ENCODE measurements at regions not wholly inside any gene's neighbourhood (a gene's known extent, or its start where the extent isn't known, plus 50 kb on each side); places are given as distances from the start of the nearest gene placed in this dataset.

DNA sequence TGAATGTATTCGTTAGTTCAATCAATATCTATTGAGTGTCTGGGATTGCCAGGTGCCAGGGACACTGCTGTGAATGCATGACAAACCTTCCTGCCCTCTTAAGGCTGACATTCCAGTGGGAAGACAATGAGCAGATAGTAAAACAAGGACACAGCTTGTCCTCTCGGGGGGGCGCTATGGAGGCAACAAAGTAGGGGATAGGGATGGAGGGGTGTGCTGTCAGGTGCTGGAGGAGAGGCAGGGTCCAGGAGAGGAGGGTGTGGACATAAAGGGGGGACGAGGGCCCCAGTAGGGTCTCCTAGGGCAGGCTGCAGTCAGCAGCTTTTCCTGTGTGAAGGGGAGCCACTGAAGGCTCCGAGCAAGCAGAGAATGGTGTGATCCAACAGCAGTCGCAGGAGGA is 198.2 kb upstream of the PDE10A start:
- TF ChIP-seq EZH2 (IDR thresholded peaks at IDR 0.05), result no peak
- TF ChIP-seq, protein P1, sequence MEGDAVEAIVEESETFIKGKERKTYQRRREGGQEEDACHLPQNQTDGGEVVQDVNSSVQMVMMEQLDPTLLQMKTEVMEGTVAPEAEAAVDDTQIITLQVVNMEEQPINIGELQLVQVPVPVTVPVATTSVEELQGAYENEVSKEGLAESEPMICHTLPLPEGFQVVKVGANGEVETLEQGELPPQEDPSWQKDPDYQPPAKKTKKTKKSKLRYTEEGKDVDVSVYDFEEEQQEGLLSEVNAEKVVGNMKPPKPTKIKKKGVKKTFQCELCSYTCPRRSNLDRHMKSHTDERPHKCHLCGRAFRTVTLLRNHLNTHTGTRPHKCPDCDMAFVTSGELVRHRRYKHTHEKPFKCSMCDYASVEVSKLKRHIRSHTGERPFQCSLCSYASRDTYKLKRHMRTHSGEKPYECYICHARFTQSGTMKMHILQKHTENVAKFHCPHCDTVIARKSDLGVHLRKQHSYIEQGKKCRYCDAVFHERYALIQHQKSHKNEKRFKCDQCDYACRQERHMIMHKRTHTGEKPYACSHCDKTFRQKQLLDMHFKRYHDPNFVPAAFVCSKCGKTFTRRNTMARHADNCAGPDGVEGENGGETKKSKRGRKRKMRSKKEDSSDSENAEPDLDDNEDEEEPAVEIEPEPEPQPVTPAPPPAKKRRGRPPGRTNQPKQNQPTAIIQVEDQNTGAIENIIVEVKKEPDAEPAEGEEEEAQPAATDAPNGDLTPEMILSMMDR (IDR thresholded peaks at IDR 0.05), result no peak
- no peak for TF ChIP-seq EZH2phosphoT487 (IDR thresholded peaks at IDR 0.05)
